GM12801 (cell line): ENCODE measurements at regions not wholly inside any gene's neighbourhood (a gene's known extent, or its start where the extent isn't known, plus 50 kb on each side); places are given as distances from the start of the nearest gene placed in this dataset.

Experiments
- TF ChIP-seq, protein P1 (sequence below): IDR thresholded peaks from one replicate; pipeline ENCODE4 v1.5.1; 2011; ENCODE audit warnings: control low read depth; ENCODE audit not compliant: insufficient read length; ENCODE audit errors: extremely low read depth

DNA sequence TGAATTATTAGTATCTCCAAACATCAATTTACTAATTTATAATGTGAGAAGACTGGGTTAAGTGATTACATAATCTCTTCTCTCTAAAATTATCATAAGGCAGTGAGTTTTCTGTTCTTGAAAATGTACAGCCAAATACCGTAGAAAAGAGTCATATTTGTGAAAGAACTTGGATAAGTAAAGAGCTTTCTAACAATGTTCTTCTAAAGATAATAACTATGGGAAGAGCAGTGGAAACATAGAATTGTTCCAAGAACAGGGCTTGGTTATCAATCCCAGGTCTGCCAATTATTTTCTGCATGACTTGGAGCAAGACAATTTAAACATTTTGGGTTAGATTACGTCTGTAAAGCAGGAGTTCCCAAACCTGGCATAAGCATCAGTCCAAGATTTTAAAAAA lies 198.1 kb upstream of the SGK1 start:
- TF ChIP-seq, protein P1, sequence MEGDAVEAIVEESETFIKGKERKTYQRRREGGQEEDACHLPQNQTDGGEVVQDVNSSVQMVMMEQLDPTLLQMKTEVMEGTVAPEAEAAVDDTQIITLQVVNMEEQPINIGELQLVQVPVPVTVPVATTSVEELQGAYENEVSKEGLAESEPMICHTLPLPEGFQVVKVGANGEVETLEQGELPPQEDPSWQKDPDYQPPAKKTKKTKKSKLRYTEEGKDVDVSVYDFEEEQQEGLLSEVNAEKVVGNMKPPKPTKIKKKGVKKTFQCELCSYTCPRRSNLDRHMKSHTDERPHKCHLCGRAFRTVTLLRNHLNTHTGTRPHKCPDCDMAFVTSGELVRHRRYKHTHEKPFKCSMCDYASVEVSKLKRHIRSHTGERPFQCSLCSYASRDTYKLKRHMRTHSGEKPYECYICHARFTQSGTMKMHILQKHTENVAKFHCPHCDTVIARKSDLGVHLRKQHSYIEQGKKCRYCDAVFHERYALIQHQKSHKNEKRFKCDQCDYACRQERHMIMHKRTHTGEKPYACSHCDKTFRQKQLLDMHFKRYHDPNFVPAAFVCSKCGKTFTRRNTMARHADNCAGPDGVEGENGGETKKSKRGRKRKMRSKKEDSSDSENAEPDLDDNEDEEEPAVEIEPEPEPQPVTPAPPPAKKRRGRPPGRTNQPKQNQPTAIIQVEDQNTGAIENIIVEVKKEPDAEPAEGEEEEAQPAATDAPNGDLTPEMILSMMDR, result no peak

DNA sequence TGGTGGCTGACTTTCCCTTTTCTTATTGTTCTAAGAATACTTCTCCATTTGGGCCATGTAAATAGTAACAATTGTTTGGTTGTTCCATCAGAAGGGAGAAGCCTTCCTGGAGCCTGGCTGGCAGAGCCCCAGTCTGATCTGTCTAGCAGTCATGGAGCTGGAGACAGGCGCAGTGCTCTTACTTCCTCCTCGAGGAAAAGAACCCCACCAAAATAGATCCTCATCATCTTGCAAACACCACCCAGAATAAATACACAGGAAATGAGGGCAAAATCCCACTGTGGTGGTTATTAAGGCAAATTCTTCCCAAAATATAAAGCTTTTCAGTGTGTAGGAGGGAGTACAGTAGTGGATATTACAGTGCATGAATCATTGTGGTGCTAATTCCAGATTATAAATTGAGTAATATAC lies 195.1 kb upstream of the SGK1 start:
- TF ChIP-seq, protein P1, result no peak

DNA sequence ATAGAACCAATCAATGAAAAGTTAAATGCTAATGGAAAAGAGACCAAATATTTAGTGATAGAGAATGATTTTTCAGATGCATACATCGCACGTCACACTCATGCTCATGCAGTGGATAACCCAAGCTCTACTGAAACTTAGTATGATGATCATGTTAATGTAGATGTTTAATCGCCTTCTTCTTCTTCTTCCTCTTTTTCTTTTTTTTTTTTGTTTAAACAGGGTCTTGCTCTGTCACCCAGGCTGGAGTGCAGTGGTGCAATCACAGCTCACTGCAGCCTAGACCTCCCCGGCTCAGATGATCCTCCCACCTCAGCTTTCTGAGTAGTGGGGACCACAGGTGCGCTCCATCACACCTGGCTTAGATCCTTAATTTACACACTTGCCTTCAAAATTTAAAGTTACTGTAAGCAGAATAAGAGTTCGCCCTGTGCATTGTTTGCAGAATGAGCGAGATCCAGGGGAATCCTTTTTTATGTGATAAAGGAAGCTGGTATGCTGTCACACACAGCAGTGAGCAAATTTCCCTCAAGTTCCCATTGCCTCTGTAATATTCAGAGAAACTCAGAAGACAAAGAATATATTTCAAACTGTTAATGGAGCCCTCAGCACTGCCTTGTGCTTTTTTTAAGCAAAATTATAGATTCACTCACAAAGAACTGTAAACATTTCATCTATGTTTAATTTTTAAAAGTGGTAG lies 194.2 kb upstream of the SGK1 start:
- TF ChIP-seq, protein P1, result no peak

DNA sequence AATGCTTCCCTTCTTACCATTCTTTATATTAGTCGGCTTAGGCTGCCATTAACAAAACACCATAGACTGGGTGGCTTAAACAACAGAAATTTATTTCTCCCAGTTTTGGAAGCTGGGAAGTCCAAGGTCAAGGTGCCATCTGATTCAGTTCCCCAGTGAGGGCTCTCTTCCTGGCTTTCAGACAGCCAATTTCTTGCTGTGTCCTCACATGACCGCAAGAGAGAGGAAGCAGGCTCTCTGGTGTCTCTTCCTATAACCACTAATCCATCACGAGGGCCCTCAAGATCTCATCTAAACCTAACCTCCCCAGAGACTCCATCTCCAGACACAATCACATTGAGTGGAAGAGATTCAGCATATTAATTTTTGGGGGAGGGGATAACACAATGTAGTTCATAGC lies 193.0 kb upstream of the SGK1 start:
- TF ChIP-seq, protein P1, result no peak

DNA sequence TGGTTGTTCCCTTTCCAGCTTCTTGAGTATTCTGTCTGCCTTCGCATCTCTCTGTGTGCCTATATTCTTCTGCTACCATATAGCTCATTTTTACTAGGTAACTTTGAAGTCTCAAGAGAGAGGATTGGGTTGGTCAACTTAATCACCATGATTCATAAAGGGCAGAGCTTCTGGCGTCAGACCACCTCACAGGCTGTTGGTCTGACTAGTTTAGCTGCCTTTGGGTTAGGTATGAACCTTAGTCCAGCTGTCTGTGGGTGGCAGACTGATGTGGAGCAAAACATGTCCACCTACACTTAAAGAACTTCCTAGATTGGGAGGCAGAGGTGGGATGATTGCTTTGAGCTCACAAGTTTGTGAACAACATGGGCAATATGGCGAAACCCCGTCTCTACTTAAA lies 192.2 kb upstream of the SGK1 start:
- TF ChIP-seq, protein P1, result no peak

DNA sequence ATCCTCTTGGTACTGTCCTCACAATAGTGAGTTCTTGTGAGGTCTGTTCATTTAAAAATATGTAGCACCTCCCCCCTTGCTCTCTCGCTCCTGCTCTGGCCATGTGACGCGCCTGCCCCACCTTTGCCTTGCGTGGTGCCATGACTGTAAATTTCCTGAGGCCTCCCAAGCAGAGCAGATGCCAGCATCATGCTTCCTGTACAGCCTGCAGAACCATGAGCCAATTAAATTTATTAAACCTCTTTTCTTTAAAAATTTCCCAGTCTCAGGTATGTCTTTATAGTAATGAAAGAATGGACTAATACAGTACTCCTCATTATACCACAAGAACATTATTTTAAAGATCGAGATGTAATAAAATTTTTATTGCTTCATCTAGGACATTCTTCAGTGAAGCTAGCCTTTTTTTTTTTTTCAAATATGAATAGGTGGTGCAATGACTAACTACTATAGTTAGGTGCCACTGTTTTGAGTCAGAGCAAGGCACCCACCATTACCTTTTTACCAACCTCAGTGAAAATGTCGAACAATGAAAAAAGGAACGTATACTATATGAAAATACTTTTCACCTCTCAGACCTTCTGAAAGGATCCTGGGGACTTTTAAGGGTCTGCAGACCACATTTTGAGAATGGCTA lies 191.1 kb upstream of the SGK1 start:
- TF ChIP-seq, protein P1, result no peak

DNA sequence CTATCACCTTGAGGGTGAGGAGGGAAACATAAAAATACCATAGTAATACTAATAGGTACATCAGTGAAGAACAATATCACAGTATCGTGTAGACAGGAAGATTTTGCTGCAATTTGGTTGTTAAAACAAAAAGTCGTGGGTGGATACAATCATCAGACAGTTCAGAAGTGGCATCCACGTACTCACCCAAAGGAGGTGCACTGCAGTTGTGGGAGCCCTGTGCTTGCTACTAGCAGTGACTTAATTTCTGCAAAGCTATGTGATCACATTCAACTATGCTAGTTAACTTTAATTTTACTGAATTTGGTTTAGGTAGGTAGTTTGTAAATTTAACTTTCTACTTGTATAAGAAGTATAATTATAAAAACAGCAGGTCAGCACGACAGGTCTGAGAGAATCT lies 188.2 kb upstream of the SGK1 start:
- TF ChIP-seq, protein P1, result no peak
